HS-27A (cell line): ENCODE measurements at regions not wholly inside any gene's neighbourhood (a gene's known extent, or its start where the extent isn't known, plus 50 kb on each side); places are given as distances from the start of the nearest gene placed in this dataset.

Source experiments
- DNase-seq: peaks from one replicate; pipeline ENCODE4 v3.0.0-alpha.2; 2012; ENCODE audit warnings: low read depth, missing footprints

DNA sequence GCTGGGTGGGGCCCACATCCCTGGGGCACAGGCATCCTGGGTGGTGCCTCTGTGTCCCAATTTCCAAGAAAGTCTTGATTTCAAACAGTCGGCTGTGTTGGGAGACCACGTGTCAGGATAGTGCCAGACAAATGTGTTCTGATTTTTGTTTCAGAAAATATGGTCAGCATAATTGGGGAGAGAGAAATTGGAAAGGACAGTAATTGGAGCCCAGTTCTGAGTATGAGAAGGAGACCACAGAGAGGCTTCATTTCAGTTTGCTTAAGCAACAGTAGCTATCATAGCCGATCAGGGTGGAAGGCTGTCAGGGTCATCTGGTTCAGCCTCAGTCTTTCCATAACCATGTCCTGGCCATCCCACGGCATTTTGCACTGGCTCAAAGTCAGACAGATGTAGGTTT lies 220.7 kb downstream of the CDC5L start:
- DNase-seq: no peak

DNA sequence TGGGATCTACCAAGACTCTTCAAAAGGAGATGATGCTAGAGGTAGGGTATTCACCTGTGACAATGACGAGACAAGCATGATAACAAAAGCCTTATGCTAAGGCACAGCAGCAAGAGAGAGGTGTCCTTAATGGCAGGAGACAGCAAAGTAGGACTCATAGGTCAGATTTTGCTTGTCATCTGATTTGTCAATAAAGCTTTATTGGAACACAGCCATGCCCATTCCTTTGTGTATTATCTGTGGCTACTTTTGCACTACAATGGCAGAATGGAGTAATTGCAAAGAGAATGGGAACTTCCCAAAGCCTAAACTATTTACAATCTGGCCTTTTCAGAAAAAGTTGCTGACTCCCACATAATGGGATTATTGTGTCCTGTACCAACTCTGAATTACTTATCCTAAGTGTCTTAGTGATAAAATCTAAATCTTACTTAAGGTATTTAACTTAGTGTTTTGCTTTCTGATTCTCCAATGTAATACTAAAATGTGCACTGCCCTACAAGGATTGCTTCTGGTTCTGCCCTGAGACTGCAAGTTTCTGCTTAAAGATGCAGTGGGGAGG lies 221.6 kb downstream of the CDC5L start:
- DNase-seq: no peak

DNA sequence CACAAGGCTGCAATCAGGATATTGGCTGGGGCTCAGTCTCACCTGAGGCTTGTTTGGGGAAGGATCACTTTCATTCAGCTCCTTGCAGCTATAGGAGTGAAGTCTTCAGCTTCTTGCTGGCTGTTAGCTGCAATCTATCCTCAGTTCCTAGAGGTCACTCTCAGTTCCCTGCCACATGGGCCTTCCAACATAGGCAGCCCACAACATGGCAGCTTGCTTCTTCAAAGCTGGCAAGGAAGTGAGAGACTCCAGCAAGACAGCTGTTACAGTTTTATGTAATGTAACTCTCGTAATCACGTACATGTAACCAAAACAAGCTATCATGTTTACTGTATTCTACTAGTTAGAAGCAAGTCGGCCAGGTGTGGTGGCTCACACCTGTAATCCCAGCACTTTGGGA lies 226.9 kb downstream of the CDC5L start:
- DNase-seq: no peak

DNA sequence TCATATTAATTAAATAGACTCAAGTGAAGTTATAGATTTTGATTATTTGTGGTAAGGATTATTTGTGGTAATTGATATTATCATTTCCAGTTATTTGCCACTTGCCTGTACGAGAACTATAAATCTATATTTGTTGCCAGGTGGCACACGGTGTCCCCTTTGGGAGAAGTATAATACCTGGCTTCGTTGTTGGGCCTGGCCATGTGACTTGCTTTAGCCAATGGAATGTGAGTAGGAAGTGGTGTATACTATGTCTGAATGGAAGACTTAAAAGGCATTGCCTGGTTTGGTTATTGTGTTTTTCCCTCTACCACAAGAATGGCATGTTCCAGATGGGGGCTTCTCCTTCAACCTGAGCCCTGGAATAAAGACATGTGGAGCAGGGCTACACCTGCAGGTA lies 228.1 kb downstream of the CDC5L start:
- no peak for DNase-seq

DNA sequence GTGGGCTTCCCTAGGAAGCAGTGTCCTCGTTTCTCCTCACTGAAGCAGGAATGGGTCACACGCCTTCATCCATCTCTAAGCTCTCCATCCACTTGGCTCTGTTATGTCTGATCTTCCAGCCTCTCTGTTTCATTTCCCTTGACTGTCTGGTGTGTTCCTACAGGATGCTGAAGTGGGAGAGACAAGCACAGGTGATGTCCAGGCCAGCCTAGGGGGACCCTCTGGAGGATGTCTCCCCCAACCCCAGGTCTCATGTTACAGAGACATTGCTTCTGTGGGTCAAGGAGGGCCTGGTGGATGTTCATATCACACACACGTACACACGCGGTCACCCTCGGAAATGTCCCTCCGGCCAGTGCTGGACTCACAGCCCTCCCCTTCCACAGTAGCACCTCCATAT lies 229.9 kb downstream of the CDC5L start:
- no peak for DNase-seq

DNA sequence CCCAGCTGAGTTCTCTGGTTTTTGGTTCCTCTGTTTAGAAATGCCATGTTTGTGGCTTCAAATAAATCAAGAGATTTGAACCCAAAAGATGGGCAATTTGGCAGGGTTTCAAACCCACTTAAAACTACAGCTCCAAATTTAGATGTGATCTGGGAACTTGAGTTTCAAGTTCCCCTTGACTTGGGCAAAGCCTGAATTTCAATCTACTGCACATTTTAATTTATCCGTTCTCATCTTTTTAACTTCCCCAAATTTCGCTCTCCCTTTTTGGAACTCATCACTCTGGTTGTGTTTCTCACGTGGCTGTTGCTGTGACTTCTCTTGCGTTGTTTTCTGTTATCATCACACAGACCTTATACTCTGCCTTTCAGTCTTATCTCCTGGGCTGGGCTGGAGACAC lies 230.9 kb downstream of the CDC5L start:
- DNase-seq: no peak

DNA sequence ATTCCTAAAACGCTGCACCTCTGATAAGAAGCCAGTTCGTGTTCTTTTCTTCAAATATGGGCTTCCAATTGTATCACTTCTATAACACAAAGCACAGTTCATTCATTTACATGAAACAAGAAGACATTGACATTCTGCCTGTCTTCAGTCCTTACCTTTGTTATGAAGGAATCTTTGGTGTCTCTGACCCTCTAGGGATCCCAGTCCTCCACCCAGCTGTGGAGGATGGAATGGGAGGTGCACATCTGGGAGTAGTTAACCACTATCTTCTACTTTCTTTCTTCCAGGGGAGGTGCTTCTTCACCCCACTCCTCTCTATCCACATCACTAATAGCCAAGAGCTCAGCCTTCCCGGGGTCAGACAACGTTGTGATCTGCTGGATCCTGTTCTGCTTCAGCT lies 233.4 kb downstream of the CDC5L start:
- DNase-seq: no peak

DNA sequence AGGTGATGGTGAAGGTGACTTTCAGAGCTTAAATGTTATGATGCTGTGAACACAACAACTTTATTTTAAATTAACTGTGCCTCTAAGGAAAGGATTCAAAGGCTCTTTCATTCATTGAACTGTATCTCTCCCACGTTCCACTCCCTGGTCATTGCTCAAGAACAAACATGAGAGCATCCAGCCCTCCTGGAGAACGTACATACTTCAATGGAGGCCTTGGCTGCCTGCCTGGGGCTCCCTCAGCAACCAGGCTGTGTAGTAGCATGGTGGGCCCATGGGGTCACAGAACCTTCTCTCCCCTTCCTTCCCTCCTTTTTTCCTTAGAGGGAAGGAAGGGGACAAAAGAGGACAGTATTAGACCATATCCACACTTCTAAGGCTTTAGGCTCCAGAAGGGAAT lies 234.3 kb downstream of the CDC5L start:
- no peak for DNase-seq

DNA sequence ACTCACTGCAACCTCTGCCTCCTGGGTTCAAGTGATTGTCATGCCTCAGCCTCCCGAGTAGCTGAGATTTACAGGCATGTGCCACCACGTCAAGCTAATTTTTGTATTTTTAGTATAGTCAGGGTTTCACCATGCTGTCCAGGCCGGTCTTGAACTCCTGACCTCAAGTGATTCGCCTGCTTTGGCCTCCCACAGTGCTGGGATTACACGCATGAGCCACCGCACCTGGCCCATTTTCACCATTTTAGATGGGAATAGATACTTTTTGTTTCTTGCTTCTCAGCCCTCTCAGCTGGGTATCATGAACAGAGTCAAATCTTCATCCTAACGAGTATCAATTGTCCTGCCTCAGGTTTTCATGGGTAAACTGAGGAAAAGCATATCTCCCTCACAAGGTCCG lies 235.0 kb downstream of the CDC5L start:
- no peak for DNase-seq

DNA sequence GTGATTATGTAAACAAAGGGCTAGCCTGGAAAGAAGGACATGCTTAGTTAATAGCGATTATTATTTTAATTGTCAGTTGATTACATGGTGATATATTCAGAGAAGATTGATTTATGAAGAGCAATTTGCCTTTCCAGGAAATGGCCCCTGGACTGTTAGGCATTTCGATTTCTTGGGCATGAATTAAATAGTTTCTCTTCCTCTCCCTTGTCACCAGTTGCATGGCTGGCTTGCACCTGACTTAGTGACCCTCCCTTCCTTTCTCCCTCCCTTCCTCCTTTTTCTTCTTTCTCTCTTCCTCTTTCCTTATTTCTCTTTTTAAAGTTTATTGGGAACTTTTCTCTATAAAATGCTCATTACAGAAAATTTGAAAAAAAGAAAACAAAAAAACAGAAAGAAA lies 235.4 kb downstream of the CDC5L start:
- DNase-seq: no peak

DNA sequence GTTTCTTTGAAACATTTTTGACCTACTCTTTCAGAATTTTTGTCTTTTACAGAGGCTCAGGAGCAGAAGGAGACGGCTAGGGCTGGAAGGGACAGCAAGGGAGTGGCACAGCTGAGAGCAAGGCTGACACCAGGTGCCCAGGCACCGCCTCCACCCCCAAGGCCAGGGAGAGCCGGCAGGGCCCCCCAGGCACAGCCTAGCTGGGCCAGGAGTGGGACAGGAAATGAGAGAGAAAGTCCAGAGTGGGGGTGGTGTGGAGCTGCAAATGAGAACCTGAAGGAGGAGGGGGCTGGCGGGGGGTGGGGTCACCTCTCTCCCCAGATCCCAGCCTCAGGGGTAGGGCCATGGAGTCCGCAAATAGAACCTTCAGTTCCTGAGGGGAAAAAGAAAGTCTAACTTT lies 236.7 kb downstream of the CDC5L start:
- no peak for DNase-seq

DNA sequence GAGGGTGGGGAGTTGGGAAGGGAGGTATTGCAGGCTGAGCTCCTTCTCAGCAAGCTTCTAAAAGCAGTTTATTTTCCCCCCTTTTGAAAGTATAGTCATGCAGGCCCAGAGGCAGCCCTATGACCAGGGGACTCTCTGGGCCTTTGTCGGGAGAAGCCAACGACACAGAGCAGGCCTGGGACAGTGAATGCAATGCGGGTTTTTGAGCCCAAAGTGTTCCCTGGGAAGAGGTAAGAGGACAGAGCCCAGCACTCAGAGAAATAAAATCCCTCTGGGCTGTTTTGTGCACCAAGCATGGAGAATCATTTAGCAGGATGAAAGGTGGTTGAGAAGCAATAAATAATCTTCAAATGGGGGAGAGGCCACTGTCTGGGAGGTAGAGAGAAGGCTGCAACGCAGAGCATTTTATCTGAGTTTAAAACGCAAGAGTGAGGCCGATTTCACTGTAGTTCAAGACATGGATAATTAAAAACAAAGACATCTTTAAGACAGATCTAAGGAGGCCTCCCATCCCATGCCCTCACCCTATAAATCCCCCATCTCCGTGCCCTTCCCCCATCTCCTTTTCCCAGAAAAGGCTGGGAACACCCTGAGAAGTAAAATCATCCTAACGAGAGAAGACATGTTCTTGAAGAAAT lies 237.5 kb downstream of the CDC5L start:
- DNase-seq: no peak

DNA sequence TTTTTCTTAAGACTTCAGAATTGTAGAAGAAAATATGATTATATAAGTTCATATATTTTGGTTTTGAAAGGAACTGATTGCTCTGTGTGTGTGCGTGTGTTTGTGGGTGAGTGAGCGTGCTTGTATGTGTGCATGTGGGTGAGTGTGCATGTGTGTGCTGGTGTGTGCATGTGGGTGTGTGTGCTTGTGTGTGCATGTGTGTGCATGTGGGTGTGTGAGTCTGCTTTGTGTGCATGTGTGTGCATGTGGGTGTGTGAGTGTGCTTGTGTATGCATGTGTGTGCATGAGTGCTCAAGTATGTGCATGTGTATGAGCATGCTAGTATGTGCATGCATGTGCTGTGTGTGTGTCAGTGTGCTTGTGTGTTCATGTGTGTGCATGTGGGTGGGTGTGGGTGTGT lies 238.5 kb downstream of the CDC5L start:
- no peak for DNase-seq

DNA sequence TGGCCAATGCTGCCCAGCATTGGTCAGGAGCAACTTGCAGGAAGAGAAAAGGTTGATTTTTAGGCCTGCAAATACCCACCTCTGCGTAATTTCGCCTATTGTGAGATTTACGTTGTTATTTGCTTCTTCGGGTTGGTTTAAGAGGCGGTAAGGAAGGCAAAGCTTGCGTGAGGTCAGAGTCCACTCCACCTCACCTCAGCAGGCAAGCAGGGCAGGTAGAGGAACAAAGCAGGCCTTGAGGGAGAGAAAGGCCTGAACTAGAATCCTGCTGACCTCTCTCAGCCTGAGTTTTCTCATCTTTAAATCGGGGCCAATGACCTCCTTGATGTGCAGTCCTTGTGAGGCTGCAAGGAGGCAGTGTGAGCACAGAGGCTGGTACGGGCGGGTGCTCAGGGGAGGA lies 239.1 kb downstream of the CDC5L start:
- no peak for DNase-seq

DNA sequence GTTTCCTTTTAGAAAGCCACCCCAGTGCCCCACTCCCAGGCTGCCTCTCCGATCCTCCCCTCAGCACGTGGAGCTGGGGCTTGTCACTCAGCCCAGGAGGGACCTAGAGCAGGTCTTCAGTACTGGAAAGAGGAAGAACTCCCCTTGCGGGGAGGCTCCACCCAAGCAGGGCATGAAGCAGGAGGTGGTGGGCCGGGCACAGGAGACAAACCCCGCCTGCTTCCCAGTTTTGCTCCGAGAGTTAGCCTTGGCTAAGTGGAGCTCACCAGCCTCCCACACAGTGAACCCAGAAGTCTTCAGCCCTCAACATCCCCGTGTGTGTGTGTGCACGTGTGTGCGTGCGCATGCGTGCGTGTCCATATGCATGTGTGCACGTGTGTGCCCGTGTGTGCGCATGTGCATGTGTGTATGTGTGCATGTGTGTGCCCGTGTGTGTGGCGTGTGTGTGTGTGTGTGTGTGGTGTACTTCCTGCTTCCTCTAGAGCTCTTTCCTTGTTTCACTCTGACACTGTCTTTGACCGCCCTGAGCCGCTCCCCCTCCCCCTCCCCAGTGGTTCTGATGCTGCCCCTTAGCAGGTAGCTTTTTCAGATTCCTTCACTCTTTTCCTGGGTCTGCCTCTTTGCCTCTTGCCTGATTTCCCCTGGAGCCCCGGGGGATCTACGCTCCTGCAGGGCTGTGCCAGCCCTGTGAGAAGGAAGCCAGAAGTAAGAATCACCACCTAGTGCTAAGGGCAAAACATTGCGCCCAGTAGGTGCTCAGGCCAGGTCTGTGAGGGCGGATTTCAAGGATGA lies 239.8 kb downstream of the CDC5L start:
- no peak for DNase-seq

DNA sequence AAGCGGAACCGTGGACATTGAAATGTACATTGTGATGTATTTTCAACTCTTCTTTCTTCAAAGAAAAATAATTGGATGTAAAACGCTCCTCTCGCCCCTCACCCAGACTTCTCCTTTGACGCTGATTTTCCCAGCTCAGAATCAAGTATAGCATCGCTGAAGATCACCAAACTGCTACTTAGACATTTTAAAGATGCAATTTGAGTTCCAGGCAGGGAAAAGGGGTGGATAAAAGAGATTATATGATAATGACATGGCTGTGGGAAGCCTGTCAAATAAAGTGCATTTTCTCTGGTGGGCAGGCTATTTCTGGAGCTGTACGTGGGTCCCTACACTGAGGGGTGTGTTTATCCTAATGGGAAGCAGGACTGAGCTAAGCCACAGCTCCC lies 240.4 kb downstream of the CDC5L start:
- DNase-seq: no peak

DNA sequence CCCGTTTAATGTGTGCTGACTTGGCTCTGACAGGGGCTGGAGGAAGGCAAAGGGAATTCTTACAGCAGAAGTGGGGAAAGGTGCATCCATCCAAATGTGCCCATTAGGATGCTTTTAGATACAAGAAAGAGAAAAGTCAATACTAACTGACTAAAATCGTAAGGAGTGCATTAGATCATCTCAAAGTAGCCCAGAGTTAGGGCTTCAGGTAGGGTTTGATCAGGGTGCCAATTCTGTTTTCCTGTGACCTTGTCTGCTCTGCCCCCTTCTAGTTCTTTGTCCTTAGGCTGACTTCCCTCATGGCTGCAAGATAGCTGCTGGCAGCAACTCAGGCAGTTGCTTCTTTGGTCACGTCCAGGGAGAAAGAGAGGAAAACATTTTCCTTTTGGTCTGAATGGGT lies 240.8 kb downstream of the CDC5L start:
- no peak for DNase-seq

DNA sequence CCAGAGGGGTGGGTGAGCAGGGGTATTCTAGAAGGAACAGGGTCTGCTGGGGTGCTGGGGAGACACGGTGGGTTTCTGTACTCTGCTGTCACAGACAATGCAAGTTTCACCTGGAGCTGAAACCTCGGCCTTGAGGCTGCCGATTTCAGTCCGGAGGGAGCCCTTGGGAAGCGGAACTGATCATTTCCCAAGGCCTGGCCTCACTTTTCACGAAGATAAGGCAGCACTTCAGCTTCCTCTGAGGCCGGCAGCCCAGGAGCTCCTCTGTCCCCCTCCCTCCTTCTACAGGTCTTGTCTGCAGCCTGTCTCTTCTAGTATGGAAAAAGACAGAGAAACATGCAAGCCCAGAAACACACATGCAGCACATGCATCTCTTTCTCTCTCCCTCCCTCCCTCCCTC lies 242.1 kb downstream of the CDC5L start:
- DNase-seq: no peak

DNA sequence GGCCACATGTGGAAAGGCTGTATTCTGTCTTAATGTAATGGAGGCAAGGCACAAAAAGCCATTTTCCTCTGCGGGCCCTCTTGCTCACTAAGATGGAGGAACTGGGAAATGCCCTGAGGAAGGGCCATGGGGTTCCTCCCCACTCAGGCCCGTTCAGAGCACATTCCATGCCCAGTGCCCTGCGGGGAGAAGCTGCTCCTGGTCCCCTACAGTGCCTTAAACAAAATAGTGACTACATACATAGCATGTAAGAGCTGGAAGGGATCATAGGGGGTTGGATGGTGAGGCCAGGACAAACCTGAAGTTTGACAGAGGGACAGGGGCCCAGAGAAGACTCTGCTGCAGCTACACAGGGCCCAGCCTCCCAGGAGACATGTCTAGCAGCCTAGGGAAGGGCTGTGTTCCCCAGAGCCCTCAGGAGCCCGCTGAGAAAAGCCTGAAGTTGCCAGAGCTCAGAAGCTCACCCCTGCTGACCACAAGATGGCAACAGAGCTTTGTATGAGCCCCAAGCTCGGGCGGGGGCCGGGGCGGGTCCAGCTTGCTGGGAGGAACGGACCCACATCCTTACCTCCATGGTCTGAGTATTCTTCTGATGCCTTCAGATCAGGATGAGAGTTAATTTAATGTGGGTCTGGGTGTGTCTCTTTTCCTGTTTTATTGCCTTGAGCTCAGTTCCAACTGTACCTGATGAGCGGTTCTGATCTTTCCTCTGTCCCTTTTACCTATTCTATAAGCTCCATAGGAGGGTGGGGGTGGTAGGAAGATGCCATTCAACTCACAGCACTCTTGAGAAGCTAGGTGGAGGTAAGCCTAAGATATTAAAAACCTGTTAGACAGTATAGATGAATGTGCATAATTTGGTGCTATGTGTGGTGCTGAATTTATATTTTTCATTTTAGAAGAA lies 242.9 kb downstream of the CDC5L start:
- DNase-seq: peak; percentile 34

DNA sequence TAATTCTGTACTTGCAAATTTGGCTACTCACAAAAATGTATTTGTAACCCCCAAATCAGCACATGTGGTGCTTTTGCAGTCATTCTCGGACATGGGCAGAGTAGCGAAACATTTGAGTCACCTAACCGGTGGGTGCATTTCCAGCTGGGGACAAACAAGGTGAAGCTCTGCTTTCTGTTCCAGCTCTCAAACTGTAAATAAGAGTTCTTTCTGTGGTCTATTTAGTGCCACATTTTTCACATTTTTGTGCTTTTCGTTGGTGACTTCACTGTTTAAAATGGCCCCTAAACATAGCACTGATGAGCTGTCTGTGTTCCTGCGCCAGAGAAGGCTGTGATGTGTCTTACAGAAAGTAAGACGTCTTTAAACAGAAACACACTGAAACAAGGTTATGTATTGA lies 244.5 kb downstream of the CDC5L start:
- DNase-seq: no peak

DNA sequence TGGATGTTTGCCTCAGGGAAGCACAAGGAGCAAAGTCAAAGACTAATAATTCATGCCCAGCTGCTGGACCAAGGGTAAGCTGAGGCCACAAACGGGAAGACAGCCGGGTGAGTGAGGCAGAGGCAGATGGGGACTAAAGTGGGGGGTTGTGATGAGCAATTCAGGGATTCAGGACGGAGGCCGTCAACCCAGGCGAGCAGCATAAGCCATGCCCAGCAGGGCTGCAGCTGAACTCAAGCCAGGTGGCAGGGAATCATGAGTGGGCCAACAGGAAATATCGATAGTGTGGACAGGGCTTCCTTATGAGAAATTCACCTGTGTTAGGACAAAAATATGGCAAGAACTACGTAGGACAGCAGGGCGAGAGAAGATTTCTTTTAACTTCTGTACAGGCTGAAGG lies 246.8 kb downstream of the CDC5L start:
- DNase-seq: no peak

DNA sequence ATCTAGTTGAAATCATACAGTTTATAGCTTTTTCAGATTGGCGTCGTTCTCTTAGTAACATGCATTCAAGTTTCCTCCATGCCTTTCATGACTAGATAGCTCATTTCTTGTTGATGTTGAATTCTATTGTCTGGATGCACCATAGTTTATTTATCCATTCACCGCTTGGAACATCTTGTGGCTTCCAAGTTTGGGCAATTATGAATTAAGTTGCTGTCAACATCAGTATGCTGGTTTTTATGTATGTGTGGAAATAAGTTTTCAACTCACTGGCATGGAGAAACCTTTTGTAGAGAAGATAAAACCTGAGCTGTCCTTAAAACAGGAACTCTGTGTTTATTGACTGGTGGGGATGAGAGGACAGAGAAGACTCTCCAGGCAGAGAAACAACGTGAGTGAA lies 248.0 kb downstream of the CDC5L start:
- DNase-seq: no peak
